Stomach (tissue), 4 donors: ENCODE measurements at regions not wholly inside any gene's neighbourhood (a gene's known extent, or its start where the extent isn't known, plus 50 kb on each side); places are given as distances from the start of the nearest gene placed in this dataset.

Experiments
- EP300 ChIP-seq: sonication (generic); formaldehyde crosslinking; IDR thresholded peaks from one replicate; pipeline ENCODE4 v1.6.1; 2017; ENCODE audit warnings: antibody characterized with exemption
- POLR2A ChIP-seq, 4 donors: fragments of 450-650 bp; IDR thresholded peaks; one replicate each; pipeline ENCODE4 v1.6.1; 2016; ENCODE audit warnings: antibody characterized with exemption in 4 of 4, control low read depth in 2 of 4, mild to moderate bottlenecking in 1 of 4, moderate library complexity in 1 of 4
- POLR2AphosphoS5 ChIP-seq, 3 donors: sonication (generic); formaldehyde crosslinking; IDR thresholded peaks; one replicate each; pipeline ENCODE4 v1.6.1; 2016; ENCODE audit warnings: antibody characterized with exemption in 3 of 3
- TF ChIP-seq, protein P1 (sequence below), 7 experiments: fragments of 450-650 bp in 4 of 7; fragments of 200-600 bp in 3 of 7; sonication (generic) in 3 of 7; IDR thresholded peaks; one replicate each; pipeline ENCODE4 v1.5.1; 2016 to 2019; ENCODE audit warnings: antibody characterized with exemption in 7 of 7, control low read depth in 2 of 7, mild to moderate bottlenecking in 1 of 7

DNA sequence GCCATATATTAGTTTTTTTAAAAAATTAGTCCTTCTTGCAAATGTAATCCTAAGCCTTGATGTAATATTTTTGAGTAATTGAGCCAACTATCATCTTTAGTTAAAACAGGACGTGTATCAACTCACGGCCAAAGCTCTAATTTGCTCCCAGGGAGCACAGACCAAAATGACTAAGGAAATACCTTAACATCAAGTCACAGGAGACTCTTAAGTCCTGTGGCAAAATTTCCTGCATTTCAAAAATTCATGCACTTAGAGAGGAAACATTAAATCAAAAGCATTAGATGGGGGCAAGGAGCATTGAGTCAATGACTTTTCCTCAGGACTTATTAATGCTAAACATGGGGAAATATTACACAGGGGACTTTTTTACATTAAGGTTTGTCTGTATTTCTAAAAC, 276.0 kb downstream of the MFSD1 start:
- TF ChIP-seq, protein P1, sequence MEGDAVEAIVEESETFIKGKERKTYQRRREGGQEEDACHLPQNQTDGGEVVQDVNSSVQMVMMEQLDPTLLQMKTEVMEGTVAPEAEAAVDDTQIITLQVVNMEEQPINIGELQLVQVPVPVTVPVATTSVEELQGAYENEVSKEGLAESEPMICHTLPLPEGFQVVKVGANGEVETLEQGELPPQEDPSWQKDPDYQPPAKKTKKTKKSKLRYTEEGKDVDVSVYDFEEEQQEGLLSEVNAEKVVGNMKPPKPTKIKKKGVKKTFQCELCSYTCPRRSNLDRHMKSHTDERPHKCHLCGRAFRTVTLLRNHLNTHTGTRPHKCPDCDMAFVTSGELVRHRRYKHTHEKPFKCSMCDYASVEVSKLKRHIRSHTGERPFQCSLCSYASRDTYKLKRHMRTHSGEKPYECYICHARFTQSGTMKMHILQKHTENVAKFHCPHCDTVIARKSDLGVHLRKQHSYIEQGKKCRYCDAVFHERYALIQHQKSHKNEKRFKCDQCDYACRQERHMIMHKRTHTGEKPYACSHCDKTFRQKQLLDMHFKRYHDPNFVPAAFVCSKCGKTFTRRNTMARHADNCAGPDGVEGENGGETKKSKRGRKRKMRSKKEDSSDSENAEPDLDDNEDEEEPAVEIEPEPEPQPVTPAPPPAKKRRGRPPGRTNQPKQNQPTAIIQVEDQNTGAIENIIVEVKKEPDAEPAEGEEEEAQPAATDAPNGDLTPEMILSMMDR (IDR thresholded peaks at IDR 0.05) = no peak
- no peak for TF ChIP-seq EP300
- no peak for TF ChIP-seq POLR2AphosphoS5 (IDR thresholded peaks at IDR 0.05)
- no peak for TF ChIP-seq POLR2A (IDR thresholded peaks at IDR 0.05)
